Stomach (tissue), 8 donors: ENCODE measurements at regions not wholly inside any gene's neighbourhood (a gene's known extent, or its start where the extent isn't known, plus 50 kb on each side); places are given as distances from the start of the nearest gene placed in this dataset.

Source experiments
- DNase-seq, 2 donors: peaks; one replicate each; pipeline versions ENCODE4 v3.0.0 to v3.0.0-alpha.2; 2013 to 2019
- H3K27ac ChIP-seq, 5 donors: fragments of 200-600 bp in 4 of 5; sonication (generic) in 4 of 5; one replicate each; pipeline ENCODE4 v1.5.1; 2013 to 2019; ENCODE audit warnings: mild to moderate bottlenecking in 1 of 5, moderate library complexity in 1 of 5
- H3K27me3 ChIP-seq, 3 donors: fragments of 200-600 bp; sonication (generic); one replicate each; pipeline ENCODE4 v1.5.1; 2017 to 2019; ENCODE audit warnings: mixed run types in 1 of 3
- H3K36me3 ChIP-seq, 4 donors: fragments of 200-600 bp; sonication (generic); 1 replicate in 3 of 4; 2 replicates in 1 of 4; pipeline ENCODE4 v1.5.1; 2016 to 2019
- H3K4me1 ChIP-seq, 4 donors: fragments of 200-600 bp; sonication (generic); one replicate each; pipeline ENCODE4 v1.5.1; 2016 to 2019
- H3K4me3 ChIP-seq, 4 donors: fragments of 200-600 bp; sonication (generic) in 3 of 4; one replicate each; pipeline ENCODE4 v1.5.1; 2016 to 2019; ENCODE audit warnings: mild to moderate bottlenecking in 1 of 4
- H3K9me3 ChIP-seq, 4 donors: fragments of 200-600 bp; sonication (generic); one replicate each; pipeline ENCODE4 v1.5.1; 2016 to 2019
- EP300 ChIP-seq: sonication (generic); formaldehyde crosslinking; IDR thresholded peaks from one replicate; pipeline ENCODE4 v1.6.1; 2017; ENCODE audit warnings: antibody characterized with exemption
- POLR2A ChIP-seq, 4 donors: fragments of 450-650 bp; IDR thresholded peaks; one replicate each; pipeline ENCODE4 v1.6.1; 2016; ENCODE audit warnings: antibody characterized with exemption in 4 of 4, control low read depth in 2 of 4, mild to moderate bottlenecking in 1 of 4, moderate library complexity in 1 of 4
- POLR2AphosphoS5 ChIP-seq, 3 donors: sonication (generic); formaldehyde crosslinking; IDR thresholded peaks; one replicate each; pipeline ENCODE4 v1.6.1; 2016; ENCODE audit warnings: antibody characterized with exemption in 3 of 3
- WGBS, 5 donors: extraction: QIAGEN DNeasy Blood & Tissue Kit in 3 of 5; methylation state at CpG; one replicate each; pipeline versions ENCODE4 v1.1.5 to v1.1.7; 2013 to 2018; 5-methylcytosine and 5-hydroxymethylcytosine counted together
- intact Hi-C: fragments of 100-400 bp; cut with DNase I; formaldehyde crosslinking; loops from one replicate; pipeline ENCODE4 v1.15.1; 2023; ENCODE audit warnings: low total_unique reads
- TF ChIP-seq, protein P1 (sequence below), 7 experiments: fragments of 450-650 bp in 4 of 7; fragments of 200-600 bp in 3 of 7; sonication (generic) in 3 of 7; IDR thresholded peaks; one replicate each; pipeline ENCODE4 v1.5.1; 2016 to 2019; ENCODE audit warnings: antibody characterized with exemption in 7 of 7, control low read depth in 2 of 7, mild to moderate bottlenecking in 1 of 7
- donor health status: healthy with polysubstance abuse.
- donor health status: Bipolar disorder and iron deficiency.
- donor health status: healthy.

DNA sequence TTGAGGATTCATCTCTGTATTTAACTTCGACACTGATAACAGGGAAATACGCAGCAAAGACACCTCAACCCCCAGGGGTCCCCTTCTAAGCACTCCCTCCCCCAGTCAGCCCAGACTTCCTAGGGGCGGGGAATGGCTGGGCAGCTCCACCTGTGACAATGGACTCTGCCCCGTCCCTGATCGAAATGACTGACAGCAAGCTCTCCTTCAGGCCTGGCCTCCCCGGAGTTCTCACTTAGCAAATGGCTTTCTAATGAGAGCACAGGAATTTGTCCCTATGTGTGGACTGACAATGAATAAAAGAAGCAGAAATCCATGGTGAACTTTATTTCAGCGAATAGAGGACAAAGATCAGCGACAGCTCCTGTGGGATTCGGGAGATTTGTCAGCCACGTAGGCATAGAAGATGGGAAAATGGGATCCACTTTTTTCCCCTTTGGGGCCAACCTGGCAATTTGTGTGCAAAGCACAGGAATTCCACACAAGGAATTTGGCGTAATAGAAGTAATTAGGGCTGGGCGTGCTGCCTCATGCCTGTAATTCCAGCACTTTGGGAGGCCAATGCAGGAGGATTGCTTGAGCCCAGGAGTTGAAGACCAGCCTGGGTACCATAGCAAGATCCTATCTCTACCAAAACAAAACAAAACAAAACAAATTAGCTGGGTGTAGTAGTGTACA, 63.8 kb downstream of the TNFAIP2 start:
- no peaks in the 10 kb centered on the region for H3K9me3 ChIP-seq
- H3K4me1 ChIP-seq: peaks cover 10 to 34% (median 21%) of the 10 kb centered on the region in 4 donors
- TF ChIP-seq, protein P1, sequence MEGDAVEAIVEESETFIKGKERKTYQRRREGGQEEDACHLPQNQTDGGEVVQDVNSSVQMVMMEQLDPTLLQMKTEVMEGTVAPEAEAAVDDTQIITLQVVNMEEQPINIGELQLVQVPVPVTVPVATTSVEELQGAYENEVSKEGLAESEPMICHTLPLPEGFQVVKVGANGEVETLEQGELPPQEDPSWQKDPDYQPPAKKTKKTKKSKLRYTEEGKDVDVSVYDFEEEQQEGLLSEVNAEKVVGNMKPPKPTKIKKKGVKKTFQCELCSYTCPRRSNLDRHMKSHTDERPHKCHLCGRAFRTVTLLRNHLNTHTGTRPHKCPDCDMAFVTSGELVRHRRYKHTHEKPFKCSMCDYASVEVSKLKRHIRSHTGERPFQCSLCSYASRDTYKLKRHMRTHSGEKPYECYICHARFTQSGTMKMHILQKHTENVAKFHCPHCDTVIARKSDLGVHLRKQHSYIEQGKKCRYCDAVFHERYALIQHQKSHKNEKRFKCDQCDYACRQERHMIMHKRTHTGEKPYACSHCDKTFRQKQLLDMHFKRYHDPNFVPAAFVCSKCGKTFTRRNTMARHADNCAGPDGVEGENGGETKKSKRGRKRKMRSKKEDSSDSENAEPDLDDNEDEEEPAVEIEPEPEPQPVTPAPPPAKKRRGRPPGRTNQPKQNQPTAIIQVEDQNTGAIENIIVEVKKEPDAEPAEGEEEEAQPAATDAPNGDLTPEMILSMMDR (IDR thresholded peaks at IDR 0.05): no peak
- TF ChIP-seq POLR2A (IDR thresholded peaks at IDR 0.05) (no peak), POLR2AphosphoS5 (IDR thresholded peaks at IDR 0.05) (no peak), EP300 (no peak)
- H3K27me3 ChIP-seq: peaks cover 0 to 42% (median 11%) of the 10 kb centered on the region in 3 donors
- H3K27ac ChIP-seq: no peak overlapping the region
- H3K4me3 ChIP-seq: no peak overlapping the region
- peak in 1 of 2 donors; percentile 69 for DNase-seq
- 68 to 78% (median 70%) methylated on average over 12 of the region's 12 CpGs for WGBS, 5 donors
- intact Hi-C loops: loop anchor here (10.0 kb wide), 1 partner anchor 98 kb away; no protein-coding TSS in a partner anchor
- no peaks in the 10 kb centered on the region for H3K36me3 ChIP-seq

DNA sequence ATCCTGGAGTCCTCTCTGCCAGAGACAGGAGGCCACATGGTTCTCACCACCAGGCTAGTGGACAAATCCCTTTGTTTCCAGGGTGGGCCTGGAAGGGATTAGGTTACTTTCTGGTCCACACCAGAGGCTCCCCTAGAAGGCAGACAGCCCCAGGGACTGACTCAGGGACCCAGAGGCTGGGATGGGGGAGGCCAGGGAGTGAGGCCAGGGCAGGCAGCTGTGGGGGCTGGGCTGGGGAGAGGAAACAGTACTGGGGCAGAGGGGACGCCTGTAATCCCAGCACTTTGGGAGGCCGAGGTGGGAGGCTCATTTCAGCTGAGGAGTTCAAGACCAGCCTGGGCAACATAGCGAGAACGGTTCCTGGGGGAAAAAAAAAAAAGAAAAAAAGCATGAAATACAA, 64.7 kb downstream of the TNFAIP2 start:
- 85 to 97% (median 93%) methylated on average over 4 of the region's 4 CpGs for WGBS, 5 donors
- Histone ChIP-seq H3K4me3 (no peak overlapping the region), H3K9me3 (no peaks in the 10 kb centered on the region), H3K27ac (no peak overlapping the region), H3K4me1 (peaks cover 10 to 34% (median 21%) of the 10 kb centered on the region in 4 donors), H3K27me3 (peaks cover 0 to 42% (median 11%) of the 10 kb centered on the region in 3 donors), H3K36me3 (no peaks in the 10 kb centered on the region)
- no peak for DNase-seq
- intact Hi-C loops: loop anchor here (10.0 kb wide), 1 partner anchor 97 kb away; no protein-coding TSS in a partner anchor
- TF ChIP-seq, protein P1 (IDR thresholded peaks at IDR 0.05): no peak
- TF ChIP-seq POLR2A (IDR thresholded peaks at IDR 0.05) (no peak), POLR2AphosphoS5 (IDR thresholded peaks at IDR 0.05) (no peak), EP300 (no peak)

DNA sequence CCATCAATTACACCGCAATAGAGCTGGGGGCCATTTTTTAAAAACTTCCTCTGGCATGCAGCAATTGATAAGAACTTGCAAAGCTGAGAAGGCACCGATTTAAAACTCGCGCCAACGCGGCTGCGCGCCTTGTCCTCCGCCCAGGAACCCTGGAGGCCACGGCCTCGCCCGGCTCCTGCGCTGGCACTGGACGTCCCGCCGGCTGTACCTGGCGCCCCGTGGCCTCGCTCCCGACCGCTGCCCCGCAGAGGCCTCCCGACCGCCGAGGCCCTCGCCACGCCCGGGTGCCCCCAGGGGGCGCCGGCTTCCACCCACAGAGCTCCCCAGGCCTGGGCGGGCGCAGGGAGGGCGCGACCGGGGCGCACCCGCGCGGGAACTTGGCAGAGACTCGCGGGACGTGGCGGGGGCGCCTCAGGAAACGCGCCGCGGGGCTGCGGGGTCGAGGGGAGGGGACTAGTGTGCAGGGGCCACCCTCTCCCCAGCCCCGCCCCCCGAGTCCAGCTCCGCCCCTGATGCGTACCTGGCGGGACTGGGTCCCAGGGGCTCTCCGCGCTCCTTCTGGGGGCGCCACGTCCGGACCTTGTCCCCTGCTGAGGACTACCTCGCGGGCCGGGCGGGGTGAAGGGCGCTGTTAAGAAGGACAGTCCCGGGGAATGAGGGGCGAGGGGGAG, 65.7 kb downstream of the TNFAIP2 start:
- 2 to 6% (median 4%) methylated on average over 14 to 67 of the region's 67 CpGs for WGBS, 5 donors
- Histone ChIP-seq H3K36me3 (no peaks in the 10 kb centered on the region), H3K4me1 (peaks cover 10 to 34% (median 21%) of the 10 kb centered on the region in 4 donors), H3K9me3 (no peaks in the 10 kb centered on the region), H3K27me3 (peaks cover 0 to 42% (median 11%) of the 10 kb centered on the region in 3 donors), H3K4me3 (peak overlapping the region; percentile 43 to 55 (median 48)), H3K27ac (peak overlapping the region in 1 of 5 donors; percentile 54)
- TF ChIP-seq EP300: no peak
- TF ChIP-seq, protein P1 (IDR thresholded peaks at IDR 0.05): peak in 3 of 7 experiments; percentile 11 to 56 (median 12)
- intact Hi-C loops: loop anchor here (10.0 kb wide), 1 partner anchor 96 kb away; no protein-coding TSS in a partner anchor
- peak; percentile 37 to 80 for DNase-seq

DNA sequence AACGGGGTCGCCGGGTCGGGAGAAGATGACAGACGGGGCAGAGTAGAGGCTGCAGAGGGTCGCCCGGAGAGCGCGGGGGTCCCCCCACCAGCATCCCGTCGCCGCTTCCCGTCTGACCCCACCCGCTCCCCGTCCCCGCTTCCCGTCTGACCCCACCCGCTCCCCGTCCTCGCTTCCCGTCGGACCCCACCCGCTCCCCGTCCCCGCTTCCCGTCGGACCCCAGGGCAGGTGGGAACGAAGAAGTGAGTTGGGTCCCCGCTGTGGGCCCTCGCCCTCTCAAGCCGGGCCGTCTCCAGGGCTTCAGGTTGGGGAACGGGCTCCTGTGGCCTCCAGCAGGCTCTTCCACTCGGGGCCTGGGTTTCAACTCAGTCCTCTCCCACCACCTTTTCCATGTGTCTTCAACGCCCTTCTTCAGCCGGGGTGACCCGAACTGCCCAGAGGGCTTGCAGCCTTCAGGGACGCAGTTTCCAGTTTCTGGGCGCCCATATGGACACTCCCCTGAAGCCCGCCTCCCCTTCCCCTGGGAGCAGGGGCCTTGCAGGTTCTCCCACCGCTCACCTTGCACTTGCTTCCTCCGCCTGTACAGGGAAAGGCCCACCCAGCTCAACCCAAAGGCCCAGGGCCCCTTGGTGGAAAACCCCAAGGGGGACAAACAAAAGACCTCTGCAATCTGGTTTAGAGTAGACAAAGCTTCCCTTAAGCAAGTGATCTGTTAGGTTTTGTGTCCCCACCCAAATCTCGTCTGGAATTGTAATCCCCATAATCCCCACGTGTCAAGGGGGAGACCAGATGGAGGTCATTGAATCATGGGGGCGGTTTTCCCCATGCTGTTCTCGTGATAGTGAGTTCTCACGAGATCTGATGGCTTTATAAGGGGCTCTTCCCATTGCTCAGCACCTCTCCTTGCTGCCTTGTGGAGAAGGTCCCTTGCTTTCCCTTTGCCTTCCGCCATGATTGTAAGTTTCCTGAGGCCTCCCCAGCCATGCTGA, 66.5 kb downstream of the TNFAIP2 start:
- no peak for TF ChIP-seq POLR2AphosphoS5 (IDR thresholded peaks at IDR 0.05)
- no peak for TF ChIP-seq EP300
- no peak for TF ChIP-seq POLR2A (IDR thresholded peaks at IDR 0.05)
- TF ChIP-seq, protein P1 (IDR thresholded peaks at IDR 0.05): no peak
- Histone ChIP-seq H3K36me3 (no peaks in the 10 kb centered on the region), H3K9me3 (no peaks in the 10 kb centered on the region), H3K27me3 (peaks cover 0 to 42% (median 11%) of the 10 kb centered on the region in 3 donors), H3K4me3 (peak overlapping the region; percentile 43 to 55 (median 48)), H3K4me1 (peaks cover 10 to 34% (median 21%) of the 10 kb centered on the region in 4 donors), H3K27ac (peak overlapping the region in 1 of 5 donors; percentile 54)
- 48 to 64% (median 56%) methylated on average over 41 to 48 of the region's 48 CpGs for WGBS, 5 donors
- intact Hi-C loops: loop anchor here (10.0 kb wide), 1 partner anchor 95 kb away; no protein-coding TSS in a partner anchor
- DNase-seq: no peak
